Stimulated activated naive B cell treated with anti-CD40 and anti-IgM and Interleukin-4, amounts not matched to agents 10 μg/mL and 1 μg/mL and 100 μg/mL, for 72 hours (primary cell): ENCODE measurements at regions not wholly inside any gene's neighbourhood (a gene's known extent, or its start where the extent isn't known, plus 50 kb on each side); places are given as distances from the start of the nearest gene placed in this dataset.
"Not testable (repeated sequence)": the region's sequence is repeated elsewhere in the genome, so short reads cannot be mapped to it uniquely, and the experiment has no call there.

Experiments used
- ATAC-seq, 2 donors: fragments of 150-1000 bp; cut with Tn5 transposase; replicated peaks; 2 replicates each; pipeline ENCODE4 v1.10.0; 2021; ENCODE audit warnings: moderate library complexity in 1 of 2
- DNase-seq: peaks from one replicate; pipeline ENCODE4 v3.0.0; 2021
- H3K27ac Mint-ChIP-seq: one replicate; pipeline ENCODE4 v1.8.0; 2022; ENCODE audit warnings: mild to moderate bottlenecking, mixed read lengths
- H3K27me3 Mint-ChIP-seq, 2 donors: one replicate each; pipeline ENCODE4 v1.8.0; 2022; ENCODE audit warnings: mixed read lengths in 2 of 2
- H3K36me3 Mint-ChIP-seq, 2 donors: one replicate each; pipeline ENCODE4 v1.8.0; 2022; ENCODE audit warnings: mixed read lengths in 2 of 2, mild to moderate bottlenecking in 1 of 2
- H3K4me1 Mint-ChIP-seq, 2 donors: one replicate each; pipeline ENCODE4 v1.8.0; 2022; ENCODE audit warnings: mixed read lengths in 2 of 2, mild to moderate bottlenecking in 1 of 2
- H3K4me3 Mint-ChIP-seq, 2 donors: one replicate each; pipeline ENCODE4 v1.8.0; 2022; ENCODE audit warnings: mild to moderate bottlenecking in 2 of 2, mixed read lengths in 2 of 2, moderate library complexity in 1 of 2
- H3K9me3 Mint-ChIP-seq, 2 donors: one replicate each; pipeline ENCODE4 v1.8.0; 2022; ENCODE audit warnings: mixed read lengths in 2 of 2, mild to moderate bottlenecking in 1 of 2

GRCh38 chr22:22814666-22815396 is 72.8 kb upstream of the IGLL5 start:
- H3K36me3 Mint-ChIP-seq = no peaks in the 10 kb centered on the region
- DNase-seq = no peak

GRCh38 chr22:22815397-22816170 is 72.0 kb upstream of the IGLL5 start:
- no peak overlapping the region for H3K4me3 Mint-ChIP-seq
- peak overlapping the region; percentile 47 for H3K27ac Mint-ChIP-seq
- ATAC-seq = no peak
- H3K36me3 Mint-ChIP-seq = no peaks in the 10 kb centered on the region
- no peaks in the 10 kb centered on the region for H3K9me3 Mint-ChIP-seq
- peaks cover 4 to 17% of the 10 kb centered on the region in 2 donors for H3K27me3 Mint-ChIP-seq
- DNase-seq = no peak
- H3K4me1 Mint-ChIP-seq = peaks cover 40 to 47% of the 10 kb centered on the region in 2 donors

More at GRCh38 chr22:22814666-22815396, 72.8 kb upstream of the IGLL5 start:
- peaks cover 35 to 43% of the 10 kb centered on the region in 2 donors for H3K4me1 Mint-ChIP-seq
- H3K4me3 Mint-ChIP-seq = no peak overlapping the region
- ATAC-seq = no peak
- peaks cover 4 to 17% of the 10 kb centered on the region in 2 donors for H3K27me3 Mint-ChIP-seq
- H3K9me3 Mint-ChIP-seq = no peaks in the 10 kb centered on the region
- no peak overlapping the region for H3K27ac Mint-ChIP-seq

DNA sequence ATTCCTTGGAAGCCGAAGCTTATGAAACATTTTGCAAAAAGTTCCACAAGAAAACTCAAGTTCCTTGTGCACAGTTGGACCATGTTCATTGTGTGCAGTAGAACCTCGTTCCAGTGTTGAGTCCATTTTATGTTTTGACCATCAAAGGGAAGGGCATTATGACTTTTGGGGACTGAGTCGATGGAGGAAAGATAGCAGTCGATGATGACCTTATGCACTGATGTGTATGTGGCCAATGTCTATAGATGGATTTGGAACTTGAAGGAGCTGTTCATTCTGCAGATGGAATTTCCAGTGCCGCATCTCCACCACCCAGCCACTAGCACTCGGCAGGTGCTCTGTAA is 71.5 kb upstream of the IGLL5 start:
- ATAC-seq = no peak

GRCh38 chr22:22816766-22817410 is 70.7 kb upstream of the IGLL5 start:
- ATAC-seq (no peak), DNase-seq (no peak)
- Mint-ChIP-seq H3K27ac (no peak overlapping the region), H3K27me3 (peaks cover 4 to 17% of the 10 kb centered on the region in 2 donors), H3K4me3 (no peak overlapping the region), H3K4me1 (peaks cover 37 to 50% of the 10 kb centered on the region in 2 donors), H3K9me3 (no peaks in the 10 kb centered on the region), H3K36me3 (no peaks in the 10 kb centered on the region)

More for the DNA sequence above, 71.5 kb upstream of the IGLL5 start:
- no peaks in the 10 kb centered on the region for H3K36me3 Mint-ChIP-seq
- H3K27me3 Mint-ChIP-seq = peaks cover 4 to 17% of the 10 kb centered on the region in 2 donors
- no peak for DNase-seq
- H3K9me3 Mint-ChIP-seq = no peaks in the 10 kb centered on the region
- H3K4me3 Mint-ChIP-seq = no peak overlapping the region
- peaks cover 40 to 50% of the 10 kb centered on the region in 2 donors for H3K4me1 Mint-ChIP-seq
- no peak overlapping the region for H3K27ac Mint-ChIP-seq

GRCh38 chr22:22817468-22818201 is 70.0 kb upstream of the IGLL5 start:
- Mint-ChIP-seq H3K36me3 (no peaks in the 10 kb centered on the region), H3K4me1 (peaks cover 39 to 52% of the 10 kb centered on the region in 2 donors), H3K4me3 (no peak overlapping the region), H3K27ac (no peak overlapping the region), H3K9me3 (no peaks in the 10 kb centered on the region), H3K27me3 (peaks cover 4 to 17% of the 10 kb centered on the region in 2 donors)
- DNase-seq (no peak), ATAC-seq (no peak)

DNA sequence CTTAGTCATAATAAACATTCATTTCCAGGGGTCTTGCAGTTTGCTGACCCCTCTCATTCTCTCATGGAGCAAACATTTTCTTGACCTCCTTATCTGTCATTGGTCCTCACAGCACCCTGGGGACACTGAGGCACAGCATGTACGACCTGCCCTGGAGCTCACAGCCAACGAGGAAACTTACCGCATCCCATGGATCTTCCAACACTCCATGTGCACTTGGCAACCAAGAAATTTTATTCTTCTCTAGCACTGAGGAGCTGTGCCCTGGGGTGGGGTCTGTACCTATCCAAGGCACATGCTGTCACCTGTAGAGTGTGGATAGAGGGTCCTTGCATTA is 69.4 kb upstream of the IGLL5 start:
- no peaks in the 10 kb centered on the region for H3K36me3 Mint-ChIP-seq
- DNase-seq (no peak), ATAC-seq (no peak)
- H3K27ac Mint-ChIP-seq = no peak overlapping the region
- peaks cover 4 to 17% of the 10 kb centered on the region in 2 donors for H3K27me3 Mint-ChIP-seq
- H3K4me3 Mint-ChIP-seq = no peak overlapping the region
- no peaks in the 10 kb centered on the region for H3K9me3 Mint-ChIP-seq
- peaks cover 44 to 57% of the 10 kb centered on the region in 2 donors for H3K4me1 Mint-ChIP-seq

DNA sequence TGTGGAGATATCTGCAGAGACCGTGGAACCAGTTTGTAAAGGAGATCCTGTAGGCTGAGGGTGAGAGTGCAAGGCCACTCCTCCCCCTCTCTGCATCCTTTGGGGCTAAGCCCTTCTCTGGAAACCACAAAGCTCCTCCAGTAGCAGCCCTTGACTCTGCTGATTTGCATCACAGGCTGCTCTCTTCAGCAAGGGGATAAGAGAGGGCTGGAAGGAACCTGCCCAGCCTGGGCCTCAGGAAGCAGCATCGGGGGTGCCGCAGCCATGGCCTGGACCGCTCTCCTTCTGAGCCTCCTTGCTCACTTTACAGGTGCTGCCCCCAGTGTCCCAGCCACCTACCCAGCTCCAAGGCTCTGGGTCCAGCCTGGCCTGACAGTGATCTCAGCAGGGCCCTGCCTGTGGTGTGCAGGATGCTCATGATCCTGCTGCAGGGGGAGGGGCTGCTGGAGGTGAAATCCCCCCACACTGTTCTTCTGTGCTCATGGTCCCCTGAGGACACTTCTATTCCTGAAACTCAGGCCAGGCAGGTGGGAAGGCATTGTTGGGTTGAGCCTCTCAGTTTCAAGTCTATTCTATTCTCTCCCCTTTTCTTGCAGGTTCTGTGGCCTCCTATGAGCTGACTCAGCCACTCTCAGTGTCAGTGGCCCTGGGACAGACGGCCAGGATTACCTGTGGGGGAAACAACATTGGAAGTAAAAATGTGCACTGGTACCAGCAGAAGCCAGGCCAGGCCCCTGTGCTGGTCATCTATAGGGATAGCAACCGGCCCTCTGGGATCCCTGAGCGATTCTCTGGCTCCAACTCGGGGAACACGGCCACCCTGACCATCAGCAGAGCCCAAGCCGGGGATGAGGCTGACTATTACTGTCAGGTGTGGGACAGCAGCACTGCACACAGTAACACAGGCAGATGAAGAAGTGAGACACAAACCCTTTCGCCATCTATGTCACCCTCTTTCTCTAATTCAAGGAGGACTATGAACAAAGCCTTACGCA is 68.5 kb upstream of the IGLL5 start:
- Mint-ChIP-seq H3K9me3 (no peaks in the 10 kb centered on the region), H3K27ac (peak overlapping the region; percentile 68), H3K4me1 (peaks cover 50 to 65% of the 10 kb centered on the region in 2 donors), H3K27me3 (peaks cover 4 to 17% of the 10 kb centered on the region in 2 donors), H3K36me3 (no peaks in the 10 kb centered on the region), H3K4me3 (no peak overlapping the region)
- DNase-seq = no peak
- peak; percentile 81 to 83 for ATAC-seq

DNA sequence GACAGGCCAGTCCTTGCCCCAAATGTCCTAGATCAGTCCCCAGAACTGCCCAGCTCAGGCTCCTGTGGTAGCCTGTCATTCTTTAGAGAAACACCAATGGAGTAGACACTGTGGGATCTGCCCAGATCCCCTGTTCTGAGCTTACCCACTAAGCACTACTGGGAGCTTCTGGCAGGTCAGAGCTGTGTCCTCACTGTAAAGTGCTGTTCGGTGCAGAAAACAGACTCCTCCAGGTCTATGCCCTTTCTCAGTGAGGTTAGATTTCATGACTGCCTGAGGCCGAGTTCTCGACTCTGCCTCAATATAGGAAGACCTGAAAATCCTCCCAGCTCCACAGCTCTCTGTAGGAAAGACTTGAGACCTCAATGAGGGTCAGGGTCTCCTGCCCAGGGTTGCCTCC is 67.5 kb upstream of the IGLL5 start:
- H3K27ac Mint-ChIP-seq = no peak overlapping the region
- no peak for ATAC-seq
- no peak for DNase-seq
- H3K36me3 Mint-ChIP-seq = no peaks in the 10 kb centered on the region
- H3K27me3 Mint-ChIP-seq = peaks cover 4 to 17% of the 10 kb centered on the region in 2 donors
- no peak overlapping the region for H3K4me3 Mint-ChIP-seq
- H3K9me3 Mint-ChIP-seq = no peaks in the 10 kb centered on the region
- peaks cover 50 to 65% of the 10 kb centered on the region in 2 donors for H3K4me1 Mint-ChIP-seq

DNA sequence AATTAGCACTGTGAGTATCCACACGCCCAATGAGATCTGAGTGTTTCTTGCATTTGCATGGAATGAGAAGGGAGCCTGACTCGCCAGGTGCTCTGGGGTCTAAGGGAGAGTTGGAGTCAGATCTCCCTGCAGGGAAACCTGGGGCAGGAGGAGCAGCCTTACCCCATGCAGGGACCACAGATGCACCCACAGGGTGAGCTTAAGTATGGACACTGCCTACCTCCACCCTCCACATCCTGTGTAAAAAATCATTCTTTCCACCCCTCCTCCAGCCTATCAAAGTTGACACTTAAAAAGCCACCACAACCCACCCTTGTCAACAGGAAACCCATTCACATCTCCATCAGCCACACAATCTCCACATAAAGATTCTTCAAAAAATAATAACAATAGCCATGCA is 67.0 kb upstream of the IGLL5 start:
- Mint-ChIP-seq H3K4me1 (peaks cover 50 to 62% of the 10 kb centered on the region in 2 donors), H3K4me3 (no peak overlapping the region)
- ATAC-seq = no peak

GRCh38 chr22:22821340-22821739 is 66.3 kb upstream of the IGLL5 start:
- Mint-ChIP-seq H3K9me3 (no peaks in the 10 kb centered on the region), H3K4me1 (peaks cover 44 to 57% of the 10 kb centered on the region in 2 donors), H3K27me3 (peaks cover 0 to 11% of the 10 kb centered on the region in 2 donors), H3K4me3 (no peak overlapping the region), H3K27ac (no peak overlapping the region), H3K36me3 (no peaks in the 10 kb centered on the region)
- DNase-seq (no peak), ATAC-seq (no peak)

More for the DNA sequence above, 67.0 kb upstream of the IGLL5 start:
- Mint-ChIP-seq H3K36me3 (no peaks in the 10 kb centered on the region), H3K27me3 (peaks cover 4 to 17% of the 10 kb centered on the region in 2 donors), H3K27ac (no peak overlapping the region), H3K9me3 (no peaks in the 10 kb centered on the region)
- DNase-seq = no peak

DNA sequence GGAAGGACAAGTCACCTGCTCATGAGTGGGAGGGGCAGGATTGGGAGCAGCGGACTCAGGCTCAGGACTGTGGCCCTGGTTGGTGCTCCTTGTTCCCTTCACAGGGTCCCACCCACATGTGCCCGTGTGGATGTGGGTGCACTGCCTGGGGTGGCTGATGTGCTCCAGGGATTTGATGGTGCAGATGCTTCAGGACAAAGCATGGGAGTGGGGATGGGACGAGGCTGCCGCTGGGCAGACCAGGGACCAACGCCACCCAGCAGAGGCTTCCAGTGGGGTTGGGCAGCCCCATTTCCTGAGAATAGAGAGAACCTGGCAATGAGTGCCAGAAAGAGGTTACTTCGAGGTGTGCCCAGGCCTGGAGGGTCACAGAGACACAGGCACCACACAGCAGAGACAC is 65.5 kb upstream of the IGLL5 start:
- peak overlapping the region; percentile 20 for H3K27ac Mint-ChIP-seq
- no peaks in the 10 kb centered on the region for H3K36me3 Mint-ChIP-seq
- peaks cover 44 to 57% of the 10 kb centered on the region in 2 donors for H3K4me1 Mint-ChIP-seq
- no peaks in the 10 kb centered on the region for H3K9me3 Mint-ChIP-seq
- no peak for DNase-seq
- peaks cover 0 to 3% of the 10 kb centered on the region in 2 donors for H3K27me3 Mint-ChIP-seq
- no peak for ATAC-seq
- no peak overlapping the region for H3K4me3 Mint-ChIP-seq

DNA sequence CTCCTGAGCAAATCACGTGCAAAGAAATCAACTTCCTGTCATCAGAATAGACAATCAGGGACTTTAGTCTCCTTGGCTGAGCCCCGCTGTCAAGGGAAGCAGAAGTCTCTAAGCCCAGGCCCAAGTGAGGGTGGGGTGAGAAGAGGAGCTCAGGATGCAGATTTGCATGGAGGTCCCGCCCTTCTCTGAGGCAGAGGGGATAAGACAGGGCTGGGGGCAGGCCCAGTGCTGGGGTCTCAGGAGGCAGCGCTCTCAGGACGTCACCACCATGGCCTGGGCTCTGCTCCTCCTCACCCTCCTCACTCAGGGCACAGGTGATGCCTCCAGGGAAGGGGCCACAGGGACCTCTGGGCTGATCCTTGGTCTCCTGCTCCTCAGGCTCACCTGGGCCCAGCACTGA is 65.1 kb upstream of the IGLL5 start:
- peaks cover 44 to 57% of the 10 kb centered on the region in 2 donors for H3K4me1 Mint-ChIP-seq
- peak; percentile 37 to 39 for ATAC-seq
- not testable (repeated sequence) for H3K27me3 Mint-ChIP-seq, H3K9me3 Mint-ChIP-seq, H3K4me3 Mint-ChIP-seq, DNase-seq, H3K36me3 Mint-ChIP-seq
- peak overlapping the region; percentile 20 for H3K27ac Mint-ChIP-seq

GRCh38 chr22:22823131-22823810 is 64.3 kb upstream of the IGLL5 start:
- no peak for DNase-seq
- peak overlapping the region in 1 of 2 donors; percentile 50 for H3K4me3 Mint-ChIP-seq
- H3K4me1 Mint-ChIP-seq = peaks cover 44 to 57% of the 10 kb centered on the region in 2 donors
- no peaks in the 10 kb centered on the region for H3K9me3 Mint-ChIP-seq
- ATAC-seq = peak; percentile 64 to 74
- H3K27ac Mint-ChIP-seq = no peak overlapping the region
- H3K27me3 Mint-ChIP-seq = no peaks in the 10 kb centered on the region
- no peaks in the 10 kb centered on the region for H3K36me3 Mint-ChIP-seq
